Activated CD8-positive, alpha-beta memory T cell treated with anti-CD3 and anti-CD28 coated beads, Interleukin-2, amount 10 ng/mL, durations not matched to agents 7 days and 5 days (primary cell): ENCODE measurements at regions not wholly inside any gene's neighbourhood (a gene's known extent, or its start where the extent isn't known, plus 50 kb on each side); places are given as distances from the start of the nearest gene placed in this dataset.
"Not testable (repeated sequence)": the region's sequence is repeated elsewhere in the genome, so short reads cannot be mapped to it uniquely, and the experiment has no call there.

Experiments used
- ATAC-seq: fragments of 150-1000 bp; cut with Tn5 transposase; one replicate; pipeline ENCODE4 v1.10.0; 2021; ENCODE audit warnings: moderate library complexity
- CTCF ChIA-PET: fragments of 350-600 bp; sonication (Branson Sonifier 250); formaldehyde crosslinking; loops from one replicate; lab custom pipeline; 2021; ENCODE audit warnings: antibody characterized with exemption; lab: Charles Lee
- DNase-seq: peaks from one replicate; pipeline ENCODE4 v3.0.0-alpha.2; 2020
- H3K27ac Mint-ChIP-seq: one replicate; pipeline ENCODE4 v1.8.0; 2021; ENCODE audit warnings: mild to moderate bottlenecking, mixed read lengths
- H3K27me3 Mint-ChIP-seq: one replicate; pipeline ENCODE4 v1.8.0; 2021; ENCODE audit warnings: mixed read lengths
- H3K36me3 Mint-ChIP-seq: one replicate; pipeline ENCODE4 v1.8.0; 2021; ENCODE audit warnings: mild to moderate bottlenecking, mixed read lengths
- H3K4me1 Mint-ChIP-seq: one replicate; pipeline ENCODE4 v1.8.0; 2021; ENCODE audit warnings: mixed read lengths
- H3K4me3 Mint-ChIP-seq: one replicate; pipeline ENCODE4 v1.8.0; 2021; ENCODE audit warnings: mild to moderate bottlenecking, moderate library complexity, mixed read lengths
- H3K9me3 Mint-ChIP-seq: one replicate; pipeline ENCODE4 v1.8.0; 2022; ENCODE audit warnings: low read depth, mixed read lengths

- H3K27me3 Mint-ChIP-seq, result no peaks in the 10 kb centered on the region
- H3K36me3 Mint-ChIP-seq, result no peaks in the 10 kb centered on the region
- no peak overlapping the region for H3K27ac Mint-ChIP-seq
- peaks cover 9% of the 10 kb centered on the region for H3K9me3 Mint-ChIP-seq
- CTCF ChIA-PET, result no interaction called here
- no peak overlapping the region for H3K4me3 Mint-ChIP-seq
- H3K4me1 Mint-ChIP-seq, result no peaks in the 10 kb centered on the region
- ATAC-seq, result no peak
- no peak for DNase-seq
Measured at GRCh38 chr11:29124470-29124869, 892.4 kb downstream of the KCNA4 start.

DNA sequence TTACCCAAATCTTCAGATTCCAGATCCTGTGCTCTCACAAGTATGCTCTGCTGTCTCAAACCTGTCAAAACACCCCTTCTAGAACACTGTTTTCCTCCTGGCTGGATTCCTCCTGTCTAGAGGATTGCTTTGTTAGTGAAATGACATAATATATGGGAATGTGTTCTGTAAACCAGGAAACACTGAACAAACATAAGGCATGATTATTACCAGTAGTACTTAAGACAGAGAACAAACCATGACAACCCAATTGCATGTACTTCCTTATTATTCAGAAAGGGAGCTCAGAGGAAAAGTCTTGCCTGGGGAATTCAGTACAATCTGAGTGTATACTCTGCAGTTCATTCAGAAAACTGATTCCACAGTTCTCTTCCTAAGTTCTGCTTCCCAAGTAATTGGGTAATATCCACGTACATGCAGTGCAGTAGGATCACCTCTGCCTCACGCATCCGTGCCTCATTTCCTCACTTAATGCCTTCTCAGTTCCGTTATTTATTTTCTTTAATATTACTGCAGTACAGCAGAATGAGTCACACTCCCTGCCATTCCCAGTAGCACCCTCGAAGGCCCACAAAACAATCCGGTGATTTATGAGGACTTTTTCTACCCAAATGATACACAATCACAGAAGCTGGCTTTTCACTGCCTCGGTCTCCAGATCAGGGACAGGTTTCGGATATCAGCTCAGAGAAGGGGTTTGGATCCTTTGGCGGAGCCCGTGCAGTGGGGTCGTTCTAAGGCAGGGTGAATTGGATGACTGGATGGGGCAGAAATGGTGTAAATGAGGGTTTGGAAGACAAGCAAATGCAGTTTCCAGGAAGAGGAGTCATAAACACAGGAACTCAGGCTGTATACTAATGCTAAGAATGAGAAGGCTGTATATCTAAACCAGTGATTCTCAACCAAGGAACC is 896.9 kb downstream of the KCNA4 start:
- ATAC-seq (no peak), DNase-seq (no peak)
- H3K27me3 Mint-ChIP-seq, result no peaks in the 10 kb centered on the region
- no peak overlapping the region for H3K27ac Mint-ChIP-seq
- peaks cover 8% of the 10 kb centered on the region for H3K9me3 Mint-ChIP-seq
- H3K36me3 Mint-ChIP-seq, result no peaks in the 10 kb centered on the region
- no peaks in the 10 kb centered on the region for H3K4me1 Mint-ChIP-seq
- H3K4me3 Mint-ChIP-seq, result no peak overlapping the region
- CTCF ChIA-PET, result no interaction called here

- Mint-ChIP-seq H3K9me3 (peaks cover 8% of the 10 kb centered on the region), H3K4me1 (no peaks in the 10 kb centered on the region), H3K27me3 (no peaks in the 10 kb centered on the region), H3K4me3 (no peak overlapping the region), H3K36me3 (no peaks in the 10 kb centered on the region), H3K27ac (no peak overlapping the region)
- ATAC-seq, result no peak
- DNase-seq, result no peak
- CTCF ChIA-PET, result no interaction called here
Measured at GRCh38 chr11:29119116-29119515, 897.7 kb downstream of the KCNA4 start.

DNA sequence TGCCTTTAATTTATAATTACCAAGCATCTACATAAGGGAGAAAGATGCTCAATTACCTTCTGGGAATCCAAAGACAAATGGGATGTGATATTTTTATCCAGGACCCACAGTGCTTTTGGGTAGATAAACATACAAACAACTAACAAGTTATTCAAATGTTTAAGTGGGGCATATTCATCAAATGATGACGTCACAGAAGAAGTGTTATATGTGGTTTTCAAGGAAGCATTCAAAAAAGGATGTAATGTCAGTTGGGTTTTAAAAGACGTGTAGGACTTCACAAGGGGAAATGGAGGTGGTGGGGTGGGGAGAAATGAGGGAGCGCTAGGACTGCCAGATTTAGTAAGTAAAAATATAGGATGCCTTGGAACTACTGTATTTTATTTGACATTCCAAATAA is 915.9 kb downstream of the KCNA4 start:
- Mint-ChIP-seq H3K36me3 (no peaks in the 10 kb centered on the region), H3K27ac (no peak overlapping the region), H3K27me3 (no peaks in the 10 kb centered on the region), H3K9me3 (peaks cover 7% of the 10 kb centered on the region), H3K4me3 (no peak overlapping the region), H3K4me1 (no peaks in the 10 kb centered on the region)
- ATAC-seq (no peak), DNase-seq (no peak)
- CTCF ChIA-PET, result no interaction called here

DNA sequence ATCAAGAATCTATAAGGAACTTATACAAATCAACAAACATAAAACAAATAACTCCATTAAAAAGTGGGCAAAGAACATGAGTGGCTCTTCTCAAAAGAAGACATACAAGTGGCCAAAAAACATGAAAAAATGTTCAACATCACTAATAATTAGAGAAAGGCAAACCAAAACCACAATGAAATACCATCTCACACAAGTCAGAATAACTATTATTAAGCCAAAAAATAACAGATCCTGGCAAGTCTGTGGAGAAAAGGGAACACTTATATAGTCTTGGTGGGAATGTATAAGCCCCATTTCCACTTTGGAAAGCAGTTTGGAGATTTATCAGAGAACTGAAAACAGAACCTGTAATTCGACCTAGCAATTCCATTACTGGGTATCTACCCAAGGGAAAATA is 921.0 kb downstream of the KCNA4 start:
- CTCF ChIA-PET, result no interaction called here
- H3K36me3 Mint-ChIP-seq, result no peaks in the 10 kb centered on the region
- ATAC-seq (no peak), DNase-seq (no peak)
- no peak overlapping the region for H3K4me3 Mint-ChIP-seq
- H3K27ac Mint-ChIP-seq, result no peak overlapping the region
- H3K27me3 Mint-ChIP-seq, result no peaks in the 10 kb centered on the region
- no peaks in the 10 kb centered on the region for H3K4me1 Mint-ChIP-seq
- H3K9me3 Mint-ChIP-seq, result no peaks in the 10 kb centered on the region

GRCh38 chr11:29093416-29094120 is 923.3 kb downstream of the KCNA4 start:
- Mint-ChIP-seq H3K27ac (no peak overlapping the region), H3K36me3 (no peaks in the 10 kb centered on the region), H3K4me1 (no peaks in the 10 kb centered on the region), H3K9me3 (no peaks in the 10 kb centered on the region), H3K4me3 (no peak overlapping the region), H3K27me3 (no peaks in the 10 kb centered on the region)
- CTCF ChIA-PET, result no interaction called here
- ATAC-seq (no peak), DNase-seq (no peak)

DNA sequence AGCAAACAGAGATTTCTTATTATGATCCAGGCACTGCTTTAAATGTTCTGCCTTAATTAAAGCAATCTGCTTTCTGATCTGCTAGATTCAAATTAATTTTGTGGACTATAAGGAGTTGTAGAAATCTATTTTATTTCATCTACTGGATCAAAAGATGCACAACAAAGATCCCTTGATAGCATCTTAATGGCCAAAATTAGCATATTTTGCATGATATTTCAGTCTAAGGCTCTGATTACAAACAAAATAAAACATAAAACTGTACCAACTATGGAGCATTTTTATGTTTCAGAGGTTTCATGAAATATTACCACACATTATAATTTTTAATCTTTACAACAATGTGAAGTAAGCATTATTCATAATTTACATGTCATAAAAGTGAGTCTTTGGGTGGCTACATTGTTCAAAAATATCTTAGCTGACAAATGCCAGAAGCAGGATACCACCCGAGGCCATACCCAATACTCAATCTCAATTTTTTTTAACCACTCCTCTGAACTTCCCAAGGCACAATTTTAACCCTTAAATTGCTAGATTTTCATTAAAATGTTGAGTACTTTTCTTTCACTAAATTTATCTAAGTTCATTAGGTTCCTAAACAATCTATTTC is 929.5 kb downstream of the KCNA4 start:
- Mint-ChIP-seq H3K4me1 (no peaks in the 10 kb centered on the region), H3K27me3 (no peaks in the 10 kb centered on the region), H3K9me3 (peaks cover 13% of the 10 kb centered on the region), H3K27ac (no peak overlapping the region), H3K36me3 (no peaks in the 10 kb centered on the region), H3K4me3 (no peak overlapping the region)
- ATAC-seq (no peak), DNase-seq (no peak)
- CTCF ChIA-PET, result no interaction called here

DNA sequence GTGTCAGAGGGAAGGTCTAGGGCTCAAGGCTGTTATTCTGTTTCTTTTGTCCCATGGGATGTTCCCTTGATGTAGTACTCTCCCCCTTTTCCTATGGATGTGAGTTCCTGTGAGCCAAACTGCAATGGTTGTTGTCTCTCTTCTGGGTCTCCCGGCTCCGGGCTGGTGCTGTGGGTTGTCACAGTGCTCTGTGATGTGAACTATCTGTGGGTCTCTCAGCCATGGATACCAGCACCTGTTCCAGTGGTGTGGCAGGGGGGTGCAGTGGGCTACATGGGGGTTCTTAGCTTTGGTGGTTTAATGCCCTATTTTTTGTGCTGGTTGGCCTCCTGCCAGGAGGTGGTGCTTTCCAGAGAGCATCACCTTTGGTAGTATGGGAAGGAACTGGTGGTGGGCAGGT is 941.1 kb downstream of the KCNA4 start:
- Mint-ChIP-seq H3K27ac (no peak overlapping the region), H3K36me3 (no peaks in the 10 kb centered on the region), H3K9me3 (peaks cover 20% of the 10 kb centered on the region), H3K27me3 (no peaks in the 10 kb centered on the region), H3K4me1 (no peaks in the 10 kb centered on the region), H3K4me3 (no peak overlapping the region)
- CTCF ChIA-PET, result no interaction called here
- no peak for DNase-seq
- ATAC-seq, result no peak

DNA sequence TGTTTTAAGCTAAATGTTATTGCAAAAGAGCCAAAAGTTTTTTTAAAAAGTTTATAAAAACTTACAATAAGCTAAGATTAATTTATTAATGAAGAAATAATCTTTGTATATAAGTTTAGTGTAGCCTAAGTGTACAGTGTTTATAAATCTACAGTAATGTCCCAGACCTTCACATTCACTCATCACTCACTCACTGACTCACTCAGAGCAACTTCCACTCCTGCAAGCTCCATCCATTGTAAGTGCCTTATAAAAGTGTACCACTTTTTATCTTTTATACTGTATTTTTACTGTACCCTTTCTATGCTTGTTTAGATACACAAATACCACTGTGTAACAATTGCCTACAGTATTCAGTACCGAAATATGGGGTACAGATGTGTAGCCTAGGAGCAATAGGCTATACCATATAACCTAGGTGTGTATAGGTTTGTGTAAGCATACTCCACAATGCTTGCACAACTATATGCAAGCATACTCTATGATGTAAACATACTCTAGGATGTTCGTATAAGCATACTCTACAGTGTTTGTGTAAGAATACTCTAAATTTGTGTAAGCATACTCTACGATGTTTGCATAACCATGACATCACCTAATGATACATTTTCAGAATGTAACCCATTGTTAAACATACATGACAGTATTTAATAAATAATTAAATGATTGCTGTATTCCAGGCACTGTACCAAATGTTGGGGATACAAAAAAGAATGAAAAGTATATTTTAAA is 953.0 kb downstream of the KCNA4 start:
- Mint-ChIP-seq H3K27me3 (no peaks in the 10 kb centered on the region), H3K36me3 (no peaks in the 10 kb centered on the region), H3K9me3 (peaks cover 3% of the 10 kb centered on the region), H3K4me1 (no peaks in the 10 kb centered on the region), H3K27ac (no peak overlapping the region), H3K4me3 (no peak overlapping the region)
- DNase-seq (no peak), ATAC-seq (no peak)
- CTCF ChIA-PET, result no interaction called here

DNA sequence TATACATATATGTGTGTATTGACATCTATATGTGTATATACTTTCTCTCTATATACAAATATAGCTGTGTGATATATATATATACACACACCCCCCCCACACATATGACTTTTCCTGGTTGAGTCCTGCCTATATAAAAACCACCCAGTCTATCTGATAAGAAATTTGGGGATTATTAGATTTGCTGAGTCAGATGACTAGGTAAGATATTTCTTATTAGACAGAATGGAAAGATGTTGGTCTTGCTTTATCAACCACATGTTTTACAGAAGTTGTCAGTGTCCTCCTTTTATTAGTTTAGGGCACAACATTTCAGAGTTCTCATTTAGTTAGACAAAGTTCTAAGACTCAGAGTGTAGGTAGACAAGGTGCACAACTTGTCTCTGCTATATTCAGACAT is 953.3 kb downstream of the METTL15 start:
- Mint-ChIP-seq H3K9me3 (peaks cover 8% of the 10 kb centered on the region), H3K4me3 (no peak overlapping the region), H3K27ac (no peak overlapping the region), H3K36me3 (no peaks in the 10 kb centered on the region), H3K4me1 (no peaks in the 10 kb centered on the region), H3K27me3 (no peaks in the 10 kb centered on the region)
- no peak for DNase-seq
- CTCF ChIA-PET, result no interaction called here
- ATAC-seq, result no peak

DNA sequence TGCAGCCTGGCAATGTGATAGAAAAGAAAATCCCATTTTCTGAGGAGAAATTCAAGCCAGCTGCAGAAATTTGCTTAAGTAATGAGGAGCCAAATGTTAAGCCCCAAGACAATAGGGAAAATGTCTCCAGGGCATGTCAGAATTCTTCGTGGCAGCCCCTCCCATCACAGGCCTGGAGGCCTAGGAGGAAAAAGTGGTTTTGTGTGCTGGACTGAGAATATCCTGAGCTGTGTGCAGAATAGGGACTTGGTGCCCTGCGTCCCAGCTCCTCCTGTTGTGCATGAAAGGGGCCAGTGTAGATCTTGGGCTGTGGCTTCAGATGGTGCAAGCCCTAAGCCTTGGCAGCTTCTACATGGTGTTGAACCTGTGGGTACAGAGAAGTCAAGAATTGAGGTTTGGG is 948.3 kb downstream of the METTL15 start:
- H3K4me3 Mint-ChIP-seq, CTCF ChIA-PET: not testable (repeated sequence)
- H3K9me3 Mint-ChIP-seq, result peaks cover 10% of the 10 kb centered on the region

DNA sequence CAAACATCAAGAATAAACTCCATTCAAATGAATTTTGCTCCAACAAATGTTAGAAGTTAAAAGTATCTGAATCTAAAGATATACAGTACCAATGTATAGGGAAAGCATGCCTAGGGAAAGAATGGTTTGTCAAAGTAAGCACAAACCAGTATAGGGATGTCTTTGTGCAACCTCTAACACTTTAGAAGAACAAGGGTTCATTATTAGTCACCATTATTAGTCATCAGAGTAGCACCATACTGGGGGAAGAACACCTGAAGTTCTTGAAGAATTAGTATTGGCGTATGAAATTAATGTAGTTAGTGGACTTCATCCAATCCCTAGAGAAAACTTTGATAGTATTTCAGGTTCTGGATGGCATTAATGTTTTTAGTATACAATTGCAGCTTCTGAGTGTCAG is 943.7 kb downstream of the METTL15 start:
- DNase-seq (no peak), ATAC-seq (no peak)
- no peaks in the 10 kb centered on the region for H3K36me3 Mint-ChIP-seq
- CTCF ChIA-PET, result no interaction called here
- H3K27ac Mint-ChIP-seq, result no peak overlapping the region
- H3K9me3 Mint-ChIP-seq, result peaks cover 8% of the 10 kb centered on the region
- no peaks in the 10 kb centered on the region for H3K4me1 Mint-ChIP-seq
- no peaks in the 10 kb centered on the region for H3K27me3 Mint-ChIP-seq
- H3K4me3 Mint-ChIP-seq, result no peak overlapping the region

More for the DNA sequence above, 948.3 kb downstream of the METTL15 start:
- not testable (repeated sequence) for H3K27ac Mint-ChIP-seq, ATAC-seq, H3K4me1 Mint-ChIP-seq, H3K27me3 Mint-ChIP-seq, H3K36me3 Mint-ChIP-seq, DNase-seq

DNA sequence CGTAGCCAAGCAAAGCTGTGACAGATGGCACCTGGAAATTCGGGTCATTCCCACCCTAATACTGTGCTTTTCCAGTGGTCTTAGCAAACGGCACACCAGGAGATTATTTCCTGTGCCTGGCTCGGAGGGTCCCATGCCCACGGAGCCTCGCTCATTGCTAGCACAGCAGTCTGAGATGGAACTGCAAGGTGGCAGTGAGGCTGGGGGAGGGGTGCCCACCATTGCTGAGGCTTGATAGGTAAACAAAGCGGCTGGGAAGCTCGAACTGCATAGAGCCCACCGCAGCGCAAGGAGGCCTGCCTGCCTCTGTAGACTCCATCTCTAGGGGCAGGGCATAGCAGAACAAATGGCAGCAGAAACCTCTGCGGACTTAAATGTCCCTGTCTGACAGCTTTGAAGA is 942.8 kb downstream of the METTL15 start:
- ATAC-seq, H3K4me1 Mint-ChIP-seq, DNase-seq, H3K27ac Mint-ChIP-seq, H3K27me3 Mint-ChIP-seq, H3K36me3 Mint-ChIP-seq, H3K9me3 Mint-ChIP-seq, CTCF ChIA-PET, H3K4me3 Mint-ChIP-seq: not testable (repeated sequence)
